ENCODE measurements at regions not wholly inside any gene's neighbourhood (a gene's known extent, or its start where the extent isn't known, plus 50 kb on each side); places are given as distances from the start of the nearest gene placed in this dataset.
"Not testable (repeated sequence)": the region's sequence is repeated elsewhere in the genome, so short reads cannot be mapped to it uniquely, and the experiment has no call there.

GRCh38 chr18:39604836-39605235, 2039.2 kb upstream of the CELF4 start:
- peak; percentile 11 to 32 for DNase-seq

GRCh38 chr18:39602131-39602530, 2036.5 kb upstream of the CELF4 start:
- no peak for DNase-seq

GRCh38 chr18:39600894-39601293, 2035.3 kb upstream of the CELF4 start:
- no peak for DNase-seq

- no peak for DNase-seq
Observed at GRCh38 chr18:39599251-39599650, 2033.7 kb upstream of the CELF4 start.

- DNase-seq, result no peak
Observed at GRCh38 chr18:39596891-39597290, 2031.3 kb upstream of the CELF4 start.

GRCh38 chr18:39596221-39596620, 2030.6 kb upstream of the CELF4 start:
- no peak for DNase-seq

GRCh38 chr18:39594206-39594605, 2028.6 kb upstream of the CELF4 start:
- no peak for DNase-seq

- no peak for DNase-seq
Observed at GRCh38 chr18:39591649-39592048, 2026.1 kb upstream of the CELF4 start.

- DNase-seq, result no peak
Observed at GRCh38 chr18:39589496-39589895, 2023.9 kb upstream of the CELF4 start.

GRCh38 chr18:39587586-39587985, 2022.0 kb upstream of the CELF4 start:
- DNase-seq, result no peak

GRCh38 chr18:39586741-39587140, 2021.1 kb upstream of the CELF4 start:
- no peak for DNase-seq

GRCh38 chr18:39574897-39575296, 2009.3 kb upstream of the CELF4 start:
- no peak for DNase-seq

- DNase-seq, result peak in 1 of 2 donors; percentile 31
Observed at GRCh38 chr18:39571511-39571910, 2005.9 kb upstream of the CELF4 start.

- DNase-seq, result not testable (repeated sequence)
Observed at GRCh38 chr18:39565551-39566230, 2000.1 kb upstream of the CELF4 start.

- no peak for DNase-seq
Observed at GRCh38 chr18:39564716-39565115, 1999.1 kb upstream of the CELF4 start.

GRCh38 chr18:39561126-39561525, 1995.5 kb upstream of the CELF4 start:
- DNase-seq, result no peak

- no peak for DNase-seq
Observed at GRCh38 chr18:39558658-39559057, 1993.1 kb upstream of the CELF4 start.

- DNase-seq, result no peak
Observed at GRCh38 chr18:39555496-39555895, 1989.9 kb upstream of the CELF4 start.

- no peak for DNase-seq
Observed at GRCh38 chr18:39550701-39551100, 1985.1 kb upstream of the CELF4 start.

- no peak for DNase-seq
Observed at GRCh38 chr18:39549144-39549543, 1983.5 kb upstream of the CELF4 start.

GRCh38 chr18:39531659-39532058, 1966.1 kb upstream of the CELF4 start:
- no peak for DNase-seq

- DNase-seq, result no peak
Observed at GRCh38 chr18:39529358-39529757, 1963.8 kb upstream of the CELF4 start.

- no peak for DNase-seq
Observed at GRCh38 chr18:39527465-39527864, 1961.9 kb upstream of the CELF4 start.

GRCh38 chr18:39524370-39524769, 1958.8 kb upstream of the CELF4 start:
- DNase-seq, result no peak

- DNase-seq, result no peak
Observed at GRCh38 chr18:39523281-39523680, 1957.7 kb upstream of the CELF4 start.

Data from inflammatory macrophage treated with lipopolysaccharide for 1 hour (primary cell).